Esophagus squamous epithelium (tissue), 4 donors: ENCODE measurements at regions not wholly inside any gene's neighbourhood (a gene's known extent, or its start where the extent isn't known, plus 50 kb on each side); places are given as distances from the start of the nearest gene placed in this dataset.

Source experiments
- CTCF ChIP-seq, 6 experiments: fragments of 450-650 bp in 4 of 6; fragments of 200-600 bp in 2 of 6; sonication (generic) in 2 of 6; IDR thresholded peaks; one replicate each; pipeline ENCODE4 v1.5.1; 2016 to 2019; ENCODE audit warnings: antibody characterized with exemption in 6 of 6, mild to moderate bottlenecking in 4 of 6, moderate library complexity in 4 of 6
- POLR2A ChIP-seq, 4 donors: fragments of 450-650 bp; IDR thresholded peaks; one replicate each; pipeline ENCODE4 v1.6.1; 2017; ENCODE audit warnings: antibody characterized with exemption in 4 of 4, mild to moderate bottlenecking in 4 of 4, moderate library complexity in 3 of 4

- TF ChIP-seq CTCF (IDR thresholded peaks at IDR 0.05) (no peak), POLR2A (IDR thresholded peaks at IDR 0.05) (no peak)
Observed at GRCh38 chr3:124063197-124063909, 71.4 kb upstream of the ROPN1 start.
